Occipital lobe (tissue), 1 donor: ENCODE measurements at regions not wholly inside any gene's neighbourhood (a gene's known extent, or its start where the extent isn't known, plus 50 kb on each side); places are given as distances from the start of the nearest gene placed in this dataset.

Source experiments
- DNase-seq: peaks from one replicate; lab custom pipeline; 2025; lab: John Stamatoyannopoulos, UW

DNA sequence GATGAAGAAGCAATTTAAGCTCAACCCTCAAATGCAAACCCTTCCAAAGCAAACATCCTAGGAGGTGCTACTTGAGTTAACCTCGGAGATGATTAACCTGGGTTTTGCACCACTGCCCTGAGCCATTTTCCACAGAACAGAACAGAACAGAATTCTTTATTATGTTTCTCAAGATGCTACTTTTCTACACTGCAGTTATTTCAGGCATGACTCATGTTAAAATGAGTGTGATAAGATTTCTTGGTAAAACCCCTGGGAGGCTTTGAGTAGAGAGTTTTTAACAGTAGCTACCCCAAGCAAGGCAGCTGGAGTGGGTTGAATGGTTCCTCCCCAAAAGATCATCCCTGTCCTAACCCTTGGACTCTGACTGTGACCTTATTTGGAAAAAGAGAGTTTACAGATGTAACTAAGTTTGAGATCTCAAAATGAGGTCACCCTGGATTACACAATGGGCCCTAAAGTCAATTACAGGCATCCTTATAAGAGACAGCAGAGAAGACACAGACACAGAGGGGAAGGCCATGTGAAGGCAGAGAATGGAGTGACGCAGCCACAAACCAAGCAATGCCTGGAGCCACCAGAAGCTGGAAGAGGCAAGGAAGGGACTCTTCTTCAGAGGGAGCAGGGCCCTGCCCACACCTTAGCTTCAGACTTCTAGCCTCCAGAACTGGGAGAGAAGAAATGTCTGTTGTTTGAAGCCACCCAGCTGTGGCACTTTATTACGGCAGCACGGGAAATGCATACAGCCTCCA is 153.4 kb downstream of the ETS2 start:
- DNase-seq, result no peak

DNA sequence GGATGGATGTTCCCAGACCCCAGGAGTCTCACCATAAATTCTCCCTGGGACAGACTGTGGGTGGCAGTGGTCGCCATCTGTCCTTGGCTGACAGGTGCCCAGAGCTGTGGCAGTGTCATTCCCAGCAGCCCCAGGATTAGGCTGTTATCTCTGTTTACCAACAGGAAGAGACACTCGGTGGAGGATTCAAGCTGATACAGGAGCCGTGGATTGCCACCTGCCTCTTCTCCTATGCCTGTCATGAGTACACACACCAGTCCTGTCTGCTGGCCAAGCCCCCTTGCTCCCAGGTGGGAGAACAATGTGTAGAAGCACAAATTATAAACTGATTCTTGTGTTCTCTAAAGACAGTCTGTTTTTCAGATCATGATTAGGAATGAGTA is 152.6 kb downstream of the ETS2 start:
- DNase-seq, result no peak

DNA sequence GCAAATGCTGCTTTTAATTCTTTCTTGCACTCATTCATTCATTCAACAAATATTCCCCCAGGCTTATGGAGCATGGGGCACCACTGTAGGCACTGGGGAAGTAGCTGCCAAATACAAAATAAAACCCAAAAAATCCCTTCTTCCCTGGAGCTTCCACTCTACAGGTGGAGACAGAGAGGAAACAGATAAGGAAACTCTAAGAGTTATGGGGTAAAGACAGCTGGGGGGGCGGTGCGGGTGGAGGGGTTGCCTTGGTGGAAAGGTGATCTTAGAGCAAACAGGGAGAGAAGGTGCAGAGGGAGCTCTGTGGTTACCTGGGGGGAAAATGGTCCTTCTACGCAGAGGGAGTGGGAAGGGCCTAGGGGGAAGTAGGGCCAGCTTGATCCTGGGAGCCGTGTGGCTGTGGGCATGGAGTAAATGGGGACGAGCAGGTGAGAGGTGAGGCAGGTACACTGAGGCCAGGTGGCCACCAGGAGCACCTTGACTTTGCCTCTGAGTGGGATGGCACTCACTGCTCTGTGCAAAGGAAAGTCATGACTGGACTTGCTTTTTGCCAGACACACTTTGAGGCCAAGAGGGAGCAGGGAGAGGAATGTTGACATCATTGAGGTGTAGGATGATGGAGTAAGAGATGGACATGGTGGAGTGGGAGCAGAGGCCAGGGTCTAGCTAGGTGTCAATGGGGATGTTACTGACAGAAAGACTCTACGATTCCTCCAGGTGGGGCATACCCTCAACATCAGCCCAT is 152.0 kb downstream of the ETS2 start:
- DNase-seq, result no peak

DNA sequence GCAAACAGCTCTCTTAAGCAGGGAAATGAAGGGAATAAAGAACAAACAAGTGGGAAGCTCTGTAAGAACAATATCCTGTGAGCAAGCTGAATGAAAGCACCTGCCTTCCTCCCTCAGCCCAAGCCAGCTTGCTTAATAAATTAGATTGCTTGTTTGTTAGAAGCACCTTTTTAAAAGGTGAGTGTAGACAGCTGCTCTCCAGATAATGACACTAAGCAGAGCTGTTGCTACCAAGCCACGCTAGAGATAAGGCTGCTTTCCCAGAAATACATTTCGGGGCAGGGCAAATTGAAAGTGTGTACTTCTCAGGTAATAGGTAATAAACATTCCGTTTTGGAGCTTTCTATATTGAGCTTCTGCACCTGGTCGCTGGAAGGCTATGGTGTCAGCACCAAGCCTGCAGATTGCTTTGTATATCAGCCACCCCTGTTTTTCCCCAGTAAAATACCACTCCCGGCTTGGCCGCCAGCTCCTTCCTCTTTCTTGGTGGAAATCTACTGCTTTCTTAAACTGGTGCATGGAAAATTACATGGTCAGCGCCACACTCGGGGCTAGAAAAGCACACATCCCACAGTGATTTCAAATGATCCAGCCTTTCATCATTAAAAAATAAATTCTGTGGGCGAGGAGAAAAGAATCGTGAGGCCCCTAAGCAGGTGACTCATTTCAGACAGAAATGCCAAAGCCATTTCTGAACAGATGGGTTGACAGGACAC is 151.3 kb downstream of the ETS2 start:
- peak; percentile 29 for DNase-seq

DNA sequence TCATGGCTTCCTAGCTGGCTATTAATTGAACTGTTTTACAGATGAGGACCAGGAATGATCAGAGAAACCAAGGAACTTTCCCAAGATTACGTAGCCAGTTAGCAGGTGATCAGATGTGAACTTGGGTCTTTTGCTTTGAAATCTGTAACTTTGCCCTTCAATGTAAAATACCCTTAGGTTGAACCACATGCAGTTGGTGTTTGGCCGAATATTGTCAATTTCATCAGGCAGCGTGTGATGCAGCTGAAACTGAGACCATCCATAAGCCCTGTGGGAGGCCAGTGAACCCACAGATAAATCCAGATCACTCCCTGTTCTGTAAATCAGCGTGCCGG is 150.8 kb downstream of the ETS2 start:
- DNase-seq, result no peak

DNA sequence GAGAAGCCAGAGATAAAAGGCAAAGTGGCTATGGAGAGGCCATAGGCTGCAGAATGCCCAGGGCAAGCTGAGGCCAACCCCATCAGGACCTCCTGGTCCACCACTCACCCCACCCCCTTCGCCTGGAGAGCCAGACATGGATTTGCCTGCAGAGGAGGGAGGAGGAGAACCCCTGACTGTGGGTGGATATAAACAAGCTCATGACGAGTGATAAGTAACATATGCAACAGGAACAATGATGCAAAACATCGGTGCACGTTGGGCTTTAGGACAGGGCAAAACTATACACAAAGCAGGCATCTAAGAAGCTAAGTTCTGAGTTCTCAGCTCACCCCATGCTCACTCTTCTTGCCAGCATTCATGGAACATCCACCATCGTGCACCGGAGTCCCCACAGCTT is 150.3 kb downstream of the ETS2 start:
- DNase-seq, result no peak

DNA sequence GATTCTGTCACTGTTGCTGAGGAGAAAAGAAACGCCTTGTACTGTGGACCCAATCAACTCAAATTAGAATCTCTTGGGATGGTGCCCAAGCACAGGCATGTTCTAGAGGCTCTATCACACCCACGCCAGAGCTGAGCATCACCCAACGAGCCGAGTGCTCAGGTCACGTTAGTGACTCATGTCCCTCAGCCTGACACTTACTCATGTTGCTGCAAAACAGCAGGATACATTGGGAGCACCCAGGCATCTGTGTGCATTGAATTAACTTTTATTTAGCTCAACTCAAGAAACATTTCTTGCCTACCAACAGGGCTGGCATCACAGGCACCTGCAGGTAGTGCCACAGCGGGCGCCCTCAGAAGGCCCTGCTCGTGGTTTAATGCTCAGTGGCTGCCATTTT is 149.8 kb downstream of the ETS2 start:
- peak; percentile 72 for DNase-seq

DNA sequence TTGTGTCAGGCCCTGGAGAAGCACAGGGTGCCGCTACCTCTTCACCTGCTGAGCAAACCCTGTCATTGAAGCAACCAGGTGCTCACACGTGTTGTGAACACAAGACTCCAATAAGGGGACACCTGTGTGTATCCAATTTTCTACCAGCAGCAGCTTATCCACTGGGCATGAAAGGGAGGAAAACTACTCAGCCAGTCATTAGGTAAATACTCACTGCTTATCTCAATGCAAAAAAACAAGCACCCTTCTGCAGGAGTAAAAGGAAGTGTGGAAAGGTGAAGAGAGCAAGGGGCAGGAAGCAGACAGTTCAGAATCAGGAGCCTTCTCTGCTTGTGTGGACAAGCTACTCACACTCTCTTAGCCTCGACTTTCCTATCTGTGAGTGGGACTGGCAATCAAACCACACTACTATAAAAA is 148.9 kb downstream of the ETS2 start:
- DNase-seq, result no peak

DNA sequence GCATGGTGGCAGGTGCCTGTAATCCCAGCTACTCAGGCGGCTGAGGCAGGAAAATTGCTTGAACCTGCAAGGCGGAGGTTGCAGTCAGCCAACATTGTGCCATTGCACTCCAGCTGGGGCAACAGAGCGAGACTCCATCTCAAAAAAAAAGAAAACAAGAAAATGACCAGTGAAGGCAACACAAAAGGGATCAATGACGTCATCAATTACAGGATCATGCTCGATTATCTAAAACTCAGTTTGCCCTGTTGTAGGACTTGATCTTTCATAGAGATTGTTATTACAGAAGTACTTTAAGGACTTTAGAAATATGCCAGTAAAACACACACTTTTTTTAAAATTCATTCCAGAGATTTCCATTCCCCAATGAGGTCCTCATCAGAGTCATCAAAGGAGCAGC is 147.8 kb downstream of the ETS2 start:
- DNase-seq, result no peak

DNA sequence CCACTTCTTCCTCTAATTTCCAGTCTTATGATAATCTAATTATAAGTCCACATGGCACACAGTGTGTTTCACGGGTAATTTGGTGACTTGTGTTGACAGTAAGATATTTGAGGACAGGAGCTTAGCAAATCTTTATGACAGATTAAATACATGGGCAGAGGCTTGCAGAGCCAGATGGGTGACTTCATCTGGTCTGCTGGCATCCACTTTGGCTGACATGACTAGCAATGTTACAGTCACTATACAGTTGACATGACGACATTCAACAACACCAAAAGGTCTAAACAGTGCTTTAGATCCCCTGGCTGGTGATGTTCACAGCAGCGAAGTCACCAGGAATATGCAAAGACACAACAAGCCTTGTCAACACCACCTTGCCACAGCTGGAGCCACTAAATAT is 147.2 kb downstream of the ETS2 start:
- DNase-seq, result no peak

DNA sequence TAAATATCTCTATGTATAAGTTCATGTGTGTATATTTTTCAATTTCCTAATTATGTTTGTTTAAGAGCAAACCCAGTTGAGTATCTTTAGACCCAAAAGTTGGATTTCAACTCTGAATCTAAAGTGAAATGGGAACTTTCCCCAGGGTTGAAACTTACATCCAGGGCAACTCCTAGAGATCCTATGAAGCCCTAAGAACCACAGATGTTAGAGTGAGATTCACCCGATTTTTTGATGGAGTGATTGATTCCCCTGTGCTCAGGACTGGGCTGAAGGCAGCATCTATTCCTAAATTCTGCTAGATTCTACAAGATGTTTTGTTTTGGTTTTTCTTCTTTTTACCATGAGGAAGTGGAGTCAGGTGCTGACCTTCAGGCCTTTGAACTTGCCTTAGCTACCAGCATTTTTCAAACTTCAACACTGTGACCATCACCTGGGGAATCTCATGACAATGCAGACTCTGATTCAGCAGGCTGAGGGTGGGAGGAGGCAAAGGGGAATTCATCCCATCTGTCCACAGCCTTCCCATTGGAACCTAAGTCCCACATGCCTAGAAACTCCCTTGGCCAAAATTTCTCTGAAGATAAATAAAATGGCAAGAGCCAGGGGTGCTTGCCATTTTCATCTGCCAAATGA is 145.5 kb downstream of the ETS2 start:
- DNase-seq, result no peak

DNA sequence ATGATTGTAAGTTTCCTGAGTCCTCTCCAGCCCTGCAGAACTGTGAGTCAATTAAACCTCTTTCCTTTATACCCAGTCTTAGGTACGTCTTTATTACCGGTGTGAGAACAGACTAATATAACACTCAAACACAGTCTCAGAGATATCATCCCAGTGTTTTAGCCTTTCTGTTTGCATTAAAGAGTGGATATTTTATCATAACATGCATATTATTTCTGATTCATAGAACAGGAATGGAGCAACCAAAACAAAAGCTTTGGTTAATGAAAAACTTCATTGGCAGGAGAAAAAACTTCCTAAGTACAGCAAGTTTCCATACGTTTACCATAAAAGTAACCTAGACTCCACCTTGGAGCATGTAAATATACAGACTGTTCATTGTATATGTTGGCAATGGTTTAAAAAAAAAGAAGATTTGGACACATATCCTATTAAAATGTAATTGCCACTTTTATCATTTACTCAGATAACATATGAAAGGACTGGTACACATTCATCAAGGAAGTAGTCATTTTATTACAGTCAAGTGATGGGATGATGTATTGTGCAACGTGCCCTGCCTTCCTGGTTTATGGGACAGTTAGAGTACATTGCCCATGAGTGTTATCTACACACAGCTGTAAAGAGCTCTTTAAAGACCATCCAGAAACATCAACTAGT is 144.8 kb downstream of the ETS2 start:
- DNase-seq, result no peak

DNA sequence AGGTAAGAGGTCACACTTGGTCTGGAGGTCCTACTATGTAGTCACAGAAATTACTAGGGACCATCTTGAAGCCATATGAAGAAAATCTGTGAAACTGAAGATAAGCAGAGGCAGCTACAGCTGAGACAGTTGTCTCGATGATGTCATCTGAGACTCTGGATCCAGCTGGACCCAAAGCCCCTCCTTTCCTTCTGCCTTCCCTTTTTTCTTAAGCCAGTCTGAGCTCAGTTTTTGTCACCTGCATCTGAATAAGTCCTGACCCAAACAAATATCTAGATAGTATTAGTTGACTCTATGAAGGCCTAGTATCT is 143.3 kb downstream of the ETS2 start:
- DNase-seq, result no peak

DNA sequence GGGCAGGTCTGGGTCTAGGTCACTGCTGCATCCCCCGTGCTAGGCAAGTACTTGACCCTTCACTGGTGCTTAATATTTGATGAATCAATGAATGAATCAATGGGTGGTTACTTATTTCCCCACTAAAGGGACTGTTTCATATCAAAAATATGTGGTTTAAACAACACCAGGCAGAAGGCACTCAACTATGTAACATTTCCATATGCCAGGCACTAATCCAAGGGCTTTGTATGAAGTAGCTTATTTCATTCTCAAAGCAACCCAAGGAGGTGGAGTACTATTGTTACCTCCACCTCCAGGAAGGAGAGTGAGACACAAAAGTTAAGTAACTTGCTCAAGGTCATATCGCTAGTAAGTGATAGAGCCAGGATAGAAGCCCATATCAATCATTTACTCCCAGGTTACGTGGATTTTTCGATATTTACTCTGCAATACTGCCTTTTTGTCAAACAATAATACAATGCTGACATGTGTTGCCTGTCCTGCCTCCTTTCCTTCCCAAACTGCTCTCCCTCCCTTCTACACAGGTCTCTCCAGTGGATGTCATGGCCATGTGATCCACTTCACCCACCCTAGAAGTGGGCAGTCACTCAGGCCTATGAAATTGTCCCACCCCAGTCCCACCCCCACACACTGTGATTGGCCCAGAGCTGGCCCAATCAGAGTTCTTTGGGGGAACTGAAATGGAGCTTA is 142.8 kb downstream of the ETS2 start:
- no peak for DNase-seq

DNA sequence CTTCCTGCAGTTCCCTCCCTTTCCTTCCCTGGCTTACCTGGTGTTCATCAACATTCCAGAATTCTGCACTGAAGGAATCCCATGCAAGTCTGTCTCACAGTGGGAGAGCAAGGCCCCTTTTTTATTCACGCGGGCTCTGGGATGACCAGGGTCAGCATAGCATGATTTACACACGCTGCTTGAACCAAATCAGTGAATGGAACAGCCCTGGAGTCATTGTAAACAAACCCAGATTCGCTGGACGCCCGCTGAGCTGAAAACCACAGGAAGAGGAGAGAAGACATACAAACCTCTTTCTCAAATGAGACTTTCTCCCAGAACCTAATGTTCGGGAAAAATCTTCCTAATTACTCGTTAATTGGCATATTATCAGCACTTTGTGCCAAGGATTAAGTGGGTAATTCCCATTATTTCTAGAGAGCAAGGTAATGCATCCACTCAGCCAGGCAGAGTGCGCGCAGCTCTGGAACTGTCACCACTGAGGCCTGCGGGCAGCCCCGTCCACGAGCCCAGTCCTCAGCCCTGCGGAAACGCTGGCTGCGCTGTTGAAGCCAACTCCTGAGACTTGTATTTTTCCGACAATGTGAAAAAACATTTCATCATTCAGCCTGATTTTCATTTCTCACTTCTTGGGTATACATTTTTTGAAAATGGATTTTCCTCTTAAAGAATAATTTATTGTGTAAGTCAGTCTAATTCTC is 140.0 kb downstream of the ETS2 start:
- DNase-seq, result no peak

DNA sequence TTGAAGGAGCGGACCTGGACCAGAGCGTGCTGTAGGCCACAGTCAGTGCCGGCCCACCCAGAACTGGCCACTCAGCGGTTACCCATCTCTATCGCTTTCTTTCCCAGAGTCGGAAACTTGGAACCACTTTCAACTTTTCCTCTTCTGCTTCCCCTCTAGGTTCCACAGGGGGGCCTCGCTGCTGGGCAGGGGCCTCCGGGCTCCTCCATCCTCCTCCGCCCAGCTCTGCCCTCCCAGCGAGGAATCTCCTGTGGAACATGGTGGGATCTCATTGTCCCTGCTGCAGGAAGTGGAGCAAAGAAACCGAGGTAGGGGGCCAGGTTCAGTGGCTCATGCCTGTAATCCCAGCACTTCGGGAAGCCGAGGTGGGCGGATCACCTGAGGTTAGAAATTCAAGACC is 139.2 kb downstream of the ETS2 start:
- DNase-seq, result no peak

DNA sequence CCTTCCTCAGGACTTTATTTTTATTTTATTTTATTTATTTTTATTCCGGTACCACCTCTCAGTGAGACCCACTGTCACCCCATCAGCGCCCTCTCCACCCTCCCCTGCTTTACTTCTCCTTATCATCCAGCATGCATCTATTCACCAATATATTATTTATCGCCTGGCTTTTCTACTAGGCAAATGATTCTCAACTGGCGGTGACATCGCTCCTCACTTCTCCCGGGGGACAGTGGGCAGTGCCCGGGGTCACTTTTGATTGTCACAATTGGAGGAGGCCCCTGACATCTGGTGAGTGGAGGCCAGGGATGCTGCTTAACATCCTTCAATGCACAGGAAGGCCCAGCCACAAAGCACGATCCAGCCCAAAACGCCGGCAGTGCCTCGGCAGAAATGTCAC is 138.7 kb downstream of the ETS2 start:
- DNase-seq, result no peak

DNA sequence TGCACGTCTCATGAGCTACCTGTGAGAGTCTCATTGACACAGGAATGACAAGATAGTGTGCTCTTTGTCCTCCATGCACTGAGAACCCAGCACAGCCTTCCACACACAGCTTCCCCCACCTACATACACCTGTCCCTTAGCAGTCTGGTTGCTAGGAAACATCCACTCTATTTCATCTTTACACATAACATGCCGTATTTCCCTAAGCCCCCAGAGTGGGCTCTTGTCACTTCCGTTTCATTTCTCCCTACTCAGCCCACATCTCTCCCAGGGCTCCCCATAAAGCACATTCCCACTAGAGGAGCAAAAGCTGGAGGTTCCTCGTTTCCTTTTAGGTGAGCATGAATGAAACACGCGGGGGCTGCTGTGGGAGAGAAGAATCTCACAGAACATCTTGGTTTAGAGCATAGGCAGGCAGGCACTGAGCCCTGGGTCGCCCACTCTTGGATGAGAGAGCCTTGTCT is 137.1 kb downstream of the ETS2 start:
- DNase-seq, result peak; percentile 29

DNA sequence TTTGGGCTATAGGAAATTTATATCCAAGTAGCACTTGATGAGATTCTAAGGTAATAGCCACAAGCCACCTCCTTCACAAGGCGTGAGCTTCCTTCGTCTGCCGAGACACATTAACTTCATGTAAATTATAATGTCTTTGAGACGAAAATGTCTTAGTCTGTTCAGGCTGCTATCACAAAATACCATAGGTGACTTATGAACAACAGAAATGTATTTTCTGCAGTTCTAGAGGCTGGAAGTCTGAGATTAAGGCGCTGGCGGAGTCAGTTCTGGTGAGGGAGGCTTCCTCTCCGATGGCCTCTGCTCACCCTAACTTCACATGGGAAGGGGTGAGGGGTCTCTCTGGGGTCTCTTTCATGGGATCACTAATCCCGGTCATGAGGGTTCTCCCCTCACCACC is 133.0 kb downstream of the ETS2 start:
- DNase-seq, result no peak

DNA sequence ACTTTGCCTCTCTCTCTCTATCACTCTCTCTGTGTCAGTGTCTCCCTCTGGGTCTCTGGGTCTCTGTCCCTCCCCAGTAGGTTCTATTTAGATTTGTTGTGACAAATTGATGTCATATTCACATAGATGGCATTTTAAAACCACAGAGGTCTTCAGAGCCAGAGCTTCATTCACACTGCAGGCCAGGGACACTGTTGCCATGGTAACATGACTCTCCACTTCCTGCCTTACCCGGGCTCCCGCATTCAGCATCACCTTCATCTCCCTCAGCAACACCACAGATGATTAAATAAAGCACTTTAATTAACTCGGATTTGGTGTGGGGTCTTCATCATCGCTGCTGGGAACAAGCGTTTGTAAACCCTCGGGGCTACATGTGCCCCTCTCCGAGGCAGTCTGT is 132.6 kb downstream of the ETS2 start:
- DNase-seq, result no peak

DNA sequence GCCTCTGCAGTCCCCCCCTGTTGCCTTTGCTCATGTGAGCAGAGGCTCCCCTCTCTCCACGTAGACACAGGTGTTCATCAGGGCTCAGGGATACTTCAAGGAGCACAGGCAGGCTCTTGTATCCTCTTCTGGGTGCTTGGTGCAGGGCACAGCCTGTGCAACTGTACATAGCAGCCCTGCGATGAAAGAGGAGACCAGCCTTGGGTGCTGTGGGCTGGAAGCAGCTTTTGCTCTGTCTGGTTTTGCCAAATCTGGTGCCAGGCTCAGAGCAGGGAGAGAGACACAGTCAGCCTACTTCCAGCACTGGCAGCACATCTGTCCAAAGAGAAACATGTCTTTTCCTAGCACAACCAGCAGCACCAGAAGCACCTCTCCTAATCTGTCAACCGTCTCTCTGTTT is 132.1 kb downstream of the ETS2 start:
- peak; percentile 33 for DNase-seq
